Loucy (cell line): ENCODE measurements at regions not wholly inside any gene's neighbourhood (a gene's known extent, or its start where the extent isn't known, plus 50 kb on each side); places are given as distances from the start of the nearest gene placed in this dataset.

Experiments
- EZH2phosphoT487 ChIP-seq: fragments of 200-600 bp; IDR thresholded peaks from 2 replicates; pipeline ENCODE4 v1.6.1; 2018; ENCODE audit warnings: antibody characterized with exemption, mild to moderate bottlenecking, moderate library complexity, borderline replicate concordance
- TF ChIP-seq, protein P1 (sequence below): fragments of 200-600 bp; sonication (generic); conservative IDR thresholded peaks from 2 replicates; pipeline ENCODE4 v1.5.1; 2014; ENCODE audit warnings: mild to moderate bottlenecking, antibody characterized with exemption, low read length

DNA sequence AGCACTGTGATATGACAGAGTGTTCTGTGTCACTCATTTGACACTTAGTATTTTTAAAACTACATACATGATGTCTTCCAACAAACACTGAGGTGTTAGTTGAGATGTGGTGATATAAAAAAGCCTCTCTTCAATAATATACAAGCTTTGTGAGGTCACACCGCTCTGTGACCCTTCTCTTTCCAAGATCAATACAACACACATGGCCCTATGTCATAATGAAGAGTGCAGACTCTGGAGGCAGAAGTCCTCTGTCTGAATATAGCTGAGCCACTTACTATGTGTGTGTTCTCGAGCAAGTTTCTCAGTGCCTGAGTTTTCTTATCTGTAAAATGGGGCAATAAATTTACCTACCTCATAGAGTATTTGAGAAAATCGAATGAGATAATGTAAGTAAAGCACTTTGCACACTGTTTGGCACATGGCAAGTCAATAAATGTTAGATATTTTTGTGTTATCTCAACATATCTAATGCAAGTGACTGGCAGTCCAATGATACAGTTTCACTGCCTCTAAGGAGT is 499.0 kb upstream of the MARCKS start:
- TF ChIP-seq, protein P1, sequence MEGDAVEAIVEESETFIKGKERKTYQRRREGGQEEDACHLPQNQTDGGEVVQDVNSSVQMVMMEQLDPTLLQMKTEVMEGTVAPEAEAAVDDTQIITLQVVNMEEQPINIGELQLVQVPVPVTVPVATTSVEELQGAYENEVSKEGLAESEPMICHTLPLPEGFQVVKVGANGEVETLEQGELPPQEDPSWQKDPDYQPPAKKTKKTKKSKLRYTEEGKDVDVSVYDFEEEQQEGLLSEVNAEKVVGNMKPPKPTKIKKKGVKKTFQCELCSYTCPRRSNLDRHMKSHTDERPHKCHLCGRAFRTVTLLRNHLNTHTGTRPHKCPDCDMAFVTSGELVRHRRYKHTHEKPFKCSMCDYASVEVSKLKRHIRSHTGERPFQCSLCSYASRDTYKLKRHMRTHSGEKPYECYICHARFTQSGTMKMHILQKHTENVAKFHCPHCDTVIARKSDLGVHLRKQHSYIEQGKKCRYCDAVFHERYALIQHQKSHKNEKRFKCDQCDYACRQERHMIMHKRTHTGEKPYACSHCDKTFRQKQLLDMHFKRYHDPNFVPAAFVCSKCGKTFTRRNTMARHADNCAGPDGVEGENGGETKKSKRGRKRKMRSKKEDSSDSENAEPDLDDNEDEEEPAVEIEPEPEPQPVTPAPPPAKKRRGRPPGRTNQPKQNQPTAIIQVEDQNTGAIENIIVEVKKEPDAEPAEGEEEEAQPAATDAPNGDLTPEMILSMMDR: no peak
- TF ChIP-seq EZH2phosphoT487: no peak
